Left ventricle myocardium superior (tissue), 1 donor: ENCODE measurements at regions not wholly inside any gene's neighbourhood (a gene's known extent, or its start where the extent isn't known, plus 50 kb on each side); places are given as distances from the start of the nearest gene placed in this dataset.
"Not testable (repeated sequence)": the region's sequence is repeated elsewhere in the genome, so short reads cannot be mapped to it uniquely, and the experiment has no call there.

Experiments
- ATAC-seq: fragments of 200-7000 bp; cut with Tn5 transposase; one replicate; pipeline ENCODE4 v1.9.1; 2020; ENCODE audit warnings: mild to moderate bottlenecking, moderate library complexity
- DNase-seq: peaks from one replicate; pipeline ENCODE4 v3.0.0-alpha.2; 2020
- intact Hi-C: fragments of 100-400 bp; cut with micrococcal nuclease; formaldehyde crosslinking; loops from one replicate; pipeline ENCODE4 v1.11.0; 2022
- donor health status: DM: no; HTN: yes; CAD: no; lungs with severe emphysema.

DNA sequence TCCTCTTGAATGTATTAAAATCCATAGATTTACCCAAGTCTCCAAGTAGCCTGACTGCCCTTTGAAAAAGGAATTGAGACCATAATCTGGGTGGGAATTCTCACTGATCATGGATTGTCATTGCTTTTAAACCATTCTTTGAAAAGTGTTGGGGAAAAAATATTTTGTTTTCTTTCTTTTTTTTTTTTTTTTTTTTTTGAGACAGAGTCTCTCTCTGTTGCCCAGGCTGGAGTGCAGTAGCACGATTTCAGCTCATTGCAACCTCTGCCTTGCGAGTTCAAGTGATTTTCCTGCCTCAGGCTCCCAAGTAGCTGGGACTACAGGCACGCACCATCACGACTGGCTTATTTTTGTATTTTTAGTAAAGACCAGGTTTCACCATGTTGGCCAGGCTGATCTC is 119.6 kb upstream of the PRSS16 start:
- intact Hi-C loops, ATAC-seq, DNase-seq: not testable (repeated sequence)

DNA sequence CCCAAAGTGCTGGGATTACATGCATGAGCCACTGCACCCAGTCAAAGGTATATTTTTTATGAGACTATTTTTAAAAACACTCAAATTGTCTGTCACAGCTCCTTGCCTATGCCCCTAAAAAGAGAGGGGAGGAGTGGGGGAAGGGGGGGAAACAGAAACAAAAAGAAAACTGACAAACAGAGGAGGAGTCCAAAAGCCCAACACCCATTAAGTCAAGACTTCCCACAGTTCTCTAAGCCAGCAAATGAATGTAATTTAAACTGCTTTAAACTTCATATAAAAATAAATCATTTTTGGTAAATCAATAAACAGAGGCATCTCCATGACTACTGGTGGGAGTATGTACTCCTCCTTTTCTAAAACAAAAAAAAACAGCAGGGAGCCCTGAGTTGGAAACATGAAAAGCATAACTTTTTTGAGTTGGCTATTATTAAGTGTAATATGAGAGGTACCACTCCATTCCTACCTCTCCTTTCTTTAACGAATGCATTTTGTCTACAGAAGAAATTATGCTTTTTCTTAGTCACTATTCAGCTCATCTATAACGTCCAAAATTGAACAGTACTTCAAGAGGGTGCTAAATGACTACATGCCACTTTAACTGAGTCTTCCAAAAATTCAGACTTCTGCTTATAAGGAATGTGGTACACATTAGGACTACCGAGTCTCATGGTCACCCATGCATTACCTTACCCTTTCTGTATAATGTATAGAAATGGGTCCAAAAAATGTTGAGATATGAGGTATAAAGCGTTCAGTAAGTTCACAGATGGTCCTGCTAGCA is 119.0 kb upstream of the PRSS16 start:
- intact Hi-C loops, result no loop called here
- DNase-seq (no peak), ATAC-seq (no peak)

DNA sequence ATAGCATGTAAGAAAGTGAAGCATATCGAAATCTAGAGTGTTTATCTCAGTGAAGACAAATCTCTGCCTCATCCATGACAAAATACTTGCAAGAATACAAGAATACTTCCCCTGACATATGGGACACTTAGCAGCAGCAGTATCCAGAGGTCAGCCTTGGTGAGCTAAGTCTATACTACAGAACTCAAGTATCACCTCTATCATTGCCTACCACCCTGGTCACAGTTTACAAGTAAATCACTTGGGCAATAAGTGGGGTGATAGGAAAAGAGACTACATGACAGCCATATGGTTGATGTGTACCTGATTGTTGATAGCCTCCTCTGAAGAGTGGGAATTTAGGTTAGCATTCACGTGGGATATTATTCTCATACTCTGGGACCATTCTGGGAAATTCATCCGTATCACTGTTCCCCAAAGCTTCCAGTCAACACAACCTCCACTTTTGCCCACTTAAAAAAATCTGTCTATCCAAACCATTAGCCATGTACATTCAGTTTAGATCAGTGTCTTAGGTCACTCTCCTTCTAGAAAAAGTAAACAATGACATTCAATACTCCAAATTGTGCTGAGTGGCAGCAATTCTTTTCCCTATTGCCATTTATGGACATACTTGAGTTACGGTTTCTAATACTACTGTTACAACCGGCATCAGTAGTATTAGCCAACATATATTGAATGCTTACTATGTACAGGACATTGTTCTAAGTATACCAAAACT is 118.2 kb upstream of the PRSS16 start:
- ATAC-seq, result no peak
- no peak for DNase-seq
- intact Hi-C loops, result no loop called here

DNA sequence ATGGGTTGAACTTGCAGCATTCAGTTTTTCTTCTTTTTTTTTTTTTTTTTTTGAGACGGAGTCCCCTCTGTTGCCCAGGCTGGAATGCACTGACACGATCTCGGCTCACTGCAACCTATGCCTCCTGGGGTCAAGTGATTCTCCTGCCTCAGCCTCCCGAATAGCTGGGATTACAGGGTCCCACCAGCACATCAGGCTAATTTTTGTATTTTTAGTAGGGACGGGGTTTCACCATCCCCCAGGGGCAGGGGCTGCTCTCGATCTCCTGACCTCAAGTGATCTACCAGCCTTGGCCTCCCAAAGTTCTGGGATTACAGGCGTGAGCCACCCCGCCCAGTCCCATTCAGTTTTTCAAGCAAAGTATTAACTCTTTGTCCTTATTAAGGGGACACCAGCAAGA is 117.6 kb upstream of the PRSS16 start:
- ATAC-seq, result no peak
- intact Hi-C loops, result no loop called here
- DNase-seq, result no peak

DNA sequence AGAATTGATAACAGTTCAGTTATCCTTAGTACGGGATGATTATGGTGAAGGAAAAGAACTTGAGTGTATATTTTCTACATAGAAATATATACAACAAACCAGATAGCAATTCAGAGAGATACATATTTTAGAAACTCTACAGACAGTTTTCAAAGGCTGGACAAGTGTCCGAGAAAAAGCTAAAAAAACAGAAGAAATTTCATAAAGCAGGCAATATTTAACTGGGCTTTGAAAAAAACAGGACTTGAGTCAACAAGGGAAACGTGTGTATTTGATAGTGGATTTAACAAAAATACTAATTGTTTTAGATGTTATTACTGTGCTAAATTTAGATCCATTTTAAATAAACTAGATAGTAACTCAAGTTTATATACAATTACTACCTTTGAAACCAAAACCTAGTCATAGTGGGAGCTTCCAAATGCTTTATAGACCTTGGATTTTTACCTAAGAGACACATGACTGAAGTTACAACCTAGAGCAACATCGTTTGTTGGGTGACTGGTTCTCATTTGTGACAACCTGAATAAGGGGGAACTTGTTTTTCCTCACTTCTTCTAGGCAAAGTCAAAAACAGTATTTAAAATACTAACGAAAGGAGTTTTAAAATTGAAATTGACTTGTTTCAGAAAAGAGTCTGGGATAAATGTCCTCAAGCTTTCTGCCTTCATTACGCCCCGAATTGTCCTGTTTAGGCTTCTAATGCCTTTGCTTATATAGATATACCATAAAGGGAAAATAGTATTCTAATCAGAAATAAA is 116.7 kb upstream of the PRSS16 start:
- intact Hi-C loops, result no loop called here
- no peak for ATAC-seq
- DNase-seq, result no peak

DNA sequence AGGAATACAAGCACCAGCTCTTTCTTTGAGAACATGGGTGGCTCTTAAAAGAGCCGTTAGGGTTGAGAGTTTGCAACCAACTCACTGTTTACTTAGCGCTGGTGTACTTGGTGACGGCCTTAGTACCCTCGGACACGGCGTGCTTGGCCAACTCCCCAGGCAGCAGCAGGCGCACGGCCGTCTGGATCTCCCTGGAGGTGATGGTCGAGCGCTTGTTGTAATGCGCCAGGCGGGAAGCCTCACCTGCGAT is 115.3 kb upstream of the PRSS16 start:
- peak; percentile 2 for ATAC-seq
- intact Hi-C loops, DNase-seq: not testable (repeated sequence)

DNA sequence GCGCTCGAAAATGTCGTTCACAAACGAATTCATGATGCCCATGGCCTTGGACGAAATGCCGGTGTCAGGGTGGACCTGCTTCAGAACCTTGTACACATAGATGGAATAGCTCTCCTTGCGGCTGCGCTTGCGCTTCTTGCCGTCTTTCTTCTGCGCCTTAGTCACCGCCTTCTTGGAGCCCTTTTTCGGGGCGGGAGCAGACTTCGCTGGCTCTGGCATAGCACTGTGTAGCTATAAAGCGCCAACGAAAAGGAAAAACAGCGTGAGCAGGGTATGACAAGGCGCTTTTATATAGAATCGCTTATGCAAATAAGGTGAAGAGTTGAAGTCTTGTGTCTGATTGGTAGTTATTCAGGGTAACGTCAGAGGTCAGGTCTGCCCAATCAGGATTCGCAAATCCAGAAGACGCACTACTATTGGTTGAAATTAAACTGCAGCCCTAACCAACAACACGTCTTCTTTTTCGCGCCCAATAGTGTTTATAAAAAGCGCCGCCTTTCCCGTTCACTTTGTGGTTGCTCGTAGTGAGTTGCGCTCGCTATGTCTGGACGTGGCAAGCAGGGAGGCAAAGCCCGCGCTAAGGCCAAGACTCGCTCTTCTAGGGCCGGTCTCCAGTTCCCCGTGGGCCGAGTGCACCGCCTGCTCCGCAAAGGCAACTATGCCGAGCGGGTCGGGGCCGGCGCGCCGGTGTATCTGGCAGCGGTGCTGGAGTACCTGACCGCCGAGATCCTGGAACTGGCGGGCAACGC is 114.8 kb upstream of the PRSS16 start:
- intact Hi-C loops, result no loop called here
- peak; percentile 82 for DNase-seq

DNA sequence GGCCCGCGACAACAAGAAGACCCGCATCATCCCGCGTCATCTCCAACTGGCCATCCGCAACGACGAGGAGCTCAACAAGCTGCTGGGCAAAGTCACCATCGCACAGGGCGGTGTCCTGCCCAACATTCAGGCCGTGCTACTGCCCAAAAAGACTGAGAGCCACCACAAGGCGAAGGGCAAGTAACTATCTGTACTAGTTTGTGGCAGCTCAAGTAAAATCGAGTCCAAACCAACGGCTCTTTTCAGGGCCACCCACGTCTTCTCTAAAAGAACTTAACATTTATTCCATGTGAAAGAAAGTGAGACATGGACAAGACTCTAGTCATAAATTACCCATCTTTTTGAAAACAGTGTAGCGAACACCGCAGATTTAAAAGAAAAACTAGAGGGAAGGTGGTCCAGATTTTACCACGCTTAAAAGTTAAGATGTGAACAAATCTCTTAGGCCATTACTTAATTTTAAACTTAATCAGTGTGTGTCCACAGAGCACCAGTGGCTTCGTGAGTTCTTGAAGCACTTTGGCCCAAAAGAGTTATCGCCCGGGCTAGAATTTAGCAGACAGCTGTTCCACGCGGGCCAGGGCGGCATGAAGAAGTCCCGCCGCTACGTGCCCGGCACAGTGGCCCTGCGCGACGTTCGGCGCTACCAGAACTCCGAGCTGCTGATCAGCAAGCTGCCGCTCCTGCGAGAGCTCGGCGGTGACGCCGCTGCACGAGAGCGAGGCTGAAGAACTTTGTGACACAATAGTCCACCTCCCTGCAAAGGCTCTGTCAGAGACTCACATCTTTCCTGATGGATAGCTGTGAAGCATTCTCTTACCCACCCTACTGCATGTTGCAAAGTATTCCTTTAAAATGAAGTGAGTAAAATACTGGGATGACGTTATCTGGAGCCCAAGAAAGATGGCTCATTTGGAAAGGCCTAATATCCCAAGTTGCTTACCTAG is 113.9 kb upstream of the PRSS16 start:
- intact Hi-C loops, result no loop called here

More for the DNA sequence above, 114.8 kb upstream of the PRSS16 start:
- ATAC-seq, result peak; percentile 95

DNA sequence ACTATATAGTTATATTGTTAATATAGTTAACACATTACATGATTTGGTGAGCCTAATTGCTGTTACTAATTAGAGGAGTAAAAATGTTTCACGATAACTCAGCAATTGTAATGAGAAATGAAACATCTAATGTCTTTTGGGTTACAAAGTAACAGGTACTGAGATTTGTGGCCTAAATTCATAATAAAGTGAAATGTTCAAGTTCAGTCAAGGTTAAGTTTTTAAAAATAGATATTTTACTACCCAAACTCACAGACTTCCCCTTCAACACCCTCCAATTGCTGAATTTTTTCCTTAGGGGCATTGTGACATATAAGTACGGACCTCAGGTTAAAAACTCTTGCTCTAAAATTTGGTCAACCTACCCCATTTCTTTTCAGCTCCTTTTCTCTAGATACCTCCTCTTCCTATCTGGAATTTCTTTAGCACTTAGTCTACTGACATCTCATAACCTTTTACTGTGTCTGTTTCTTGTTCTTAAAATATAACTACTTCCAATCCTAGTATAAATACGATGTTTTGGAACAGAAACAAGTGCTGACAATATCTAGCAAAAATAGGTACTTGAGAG is 112.3 kb upstream of the PRSS16 start:
- no peak for DNase-seq
- ATAC-seq, result no peak
- intact Hi-C loops, result no loop called here

More for the DNA sequence above, 113.9 kb upstream of the PRSS16 start:
- DNase-seq (peak; percentile 74), ATAC-seq (peak; percentile 20)

DNA sequence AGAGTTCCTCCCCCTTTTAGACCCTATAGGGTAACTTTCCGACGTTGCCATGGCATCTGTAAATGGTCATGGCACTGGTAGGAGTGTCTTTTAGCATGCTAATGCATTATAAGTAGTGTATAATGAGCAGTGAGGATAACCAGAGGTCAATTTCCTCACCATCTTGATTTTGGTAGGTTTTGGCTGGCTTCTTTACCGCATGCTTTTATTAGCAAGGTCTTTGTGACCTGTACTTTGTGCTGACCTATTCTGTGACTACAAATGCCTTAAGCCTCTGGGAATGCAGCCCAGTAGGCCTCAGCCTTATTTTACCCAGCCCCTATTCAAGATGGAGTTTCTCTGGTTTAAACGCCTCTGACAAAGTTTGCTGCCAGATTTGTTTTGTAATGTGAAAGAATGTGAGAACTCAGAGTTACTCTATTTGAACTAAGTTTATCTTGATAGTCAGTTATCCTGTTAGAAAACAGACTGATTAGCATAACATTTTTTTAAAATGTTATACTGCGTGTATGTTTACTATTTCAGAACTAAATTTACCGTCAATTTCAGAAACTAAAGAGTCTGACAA is 111.3 kb upstream of the PRSS16 start:
- intact Hi-C loops, result no loop called here
- ATAC-seq (no peak), DNase-seq (no peak)

DNA sequence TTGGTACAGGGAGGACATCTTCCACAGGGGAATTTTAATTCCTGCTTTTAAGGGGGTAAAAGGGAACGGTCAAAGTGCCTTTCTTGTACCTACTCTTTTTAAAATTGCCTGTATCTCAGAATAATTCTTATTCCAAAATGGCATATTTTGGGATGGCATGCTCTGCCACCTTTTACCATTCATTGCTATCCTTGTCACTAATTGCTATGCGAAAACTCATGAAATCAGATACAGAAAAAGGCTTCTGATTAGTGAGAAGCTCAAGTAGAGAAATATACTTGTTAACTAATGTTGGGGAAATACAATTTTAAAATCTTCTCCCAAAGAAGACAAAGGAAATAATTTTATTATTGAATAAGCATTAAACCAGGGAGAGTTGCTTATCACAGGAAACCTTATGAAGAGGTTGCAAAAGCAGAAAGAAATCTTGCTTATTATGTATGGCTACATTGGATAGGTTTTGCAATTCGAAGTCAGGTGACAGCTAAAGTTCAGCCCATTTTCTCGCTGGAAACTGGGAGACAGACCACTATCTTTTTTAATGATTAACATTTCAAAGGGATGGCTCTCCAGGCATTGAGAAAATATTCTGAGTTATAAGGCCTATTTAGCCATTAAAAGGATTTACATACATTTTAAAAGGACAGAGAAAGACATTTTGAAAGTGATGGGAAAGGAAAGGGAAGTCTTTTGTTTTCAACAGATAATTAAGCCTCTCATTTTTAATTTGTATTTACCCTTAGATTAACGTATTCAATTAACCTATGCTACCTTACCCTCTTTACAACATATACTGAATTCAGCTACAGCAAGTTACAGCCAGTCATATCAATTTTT is 110.3 kb upstream of the PRSS16 start:
- ATAC-seq (no peak), DNase-seq (no peak)
- intact Hi-C loops, result no loop called here

DNA sequence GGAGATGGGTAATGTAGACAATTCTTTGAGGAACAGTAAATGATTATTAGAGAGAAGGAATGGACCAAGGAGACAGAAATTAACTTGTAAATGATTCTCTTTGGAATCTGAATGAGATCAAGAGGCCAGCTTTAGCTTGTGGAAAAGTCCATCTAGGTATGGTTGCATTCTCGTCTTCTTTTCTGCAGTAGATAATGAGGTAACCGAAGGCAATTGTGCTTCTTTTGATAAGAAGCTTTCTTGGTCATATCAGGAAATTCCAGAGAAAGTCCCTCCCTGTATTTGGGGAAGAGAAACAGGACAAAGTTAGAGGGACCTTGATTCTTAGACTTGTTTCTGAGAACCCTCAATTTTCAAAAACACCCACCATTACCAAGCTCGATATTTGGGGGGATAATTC is 109.1 kb upstream of the PRSS16 start:
- ATAC-seq (no peak), DNase-seq (no peak)
- intact Hi-C loops, result no loop called here

DNA sequence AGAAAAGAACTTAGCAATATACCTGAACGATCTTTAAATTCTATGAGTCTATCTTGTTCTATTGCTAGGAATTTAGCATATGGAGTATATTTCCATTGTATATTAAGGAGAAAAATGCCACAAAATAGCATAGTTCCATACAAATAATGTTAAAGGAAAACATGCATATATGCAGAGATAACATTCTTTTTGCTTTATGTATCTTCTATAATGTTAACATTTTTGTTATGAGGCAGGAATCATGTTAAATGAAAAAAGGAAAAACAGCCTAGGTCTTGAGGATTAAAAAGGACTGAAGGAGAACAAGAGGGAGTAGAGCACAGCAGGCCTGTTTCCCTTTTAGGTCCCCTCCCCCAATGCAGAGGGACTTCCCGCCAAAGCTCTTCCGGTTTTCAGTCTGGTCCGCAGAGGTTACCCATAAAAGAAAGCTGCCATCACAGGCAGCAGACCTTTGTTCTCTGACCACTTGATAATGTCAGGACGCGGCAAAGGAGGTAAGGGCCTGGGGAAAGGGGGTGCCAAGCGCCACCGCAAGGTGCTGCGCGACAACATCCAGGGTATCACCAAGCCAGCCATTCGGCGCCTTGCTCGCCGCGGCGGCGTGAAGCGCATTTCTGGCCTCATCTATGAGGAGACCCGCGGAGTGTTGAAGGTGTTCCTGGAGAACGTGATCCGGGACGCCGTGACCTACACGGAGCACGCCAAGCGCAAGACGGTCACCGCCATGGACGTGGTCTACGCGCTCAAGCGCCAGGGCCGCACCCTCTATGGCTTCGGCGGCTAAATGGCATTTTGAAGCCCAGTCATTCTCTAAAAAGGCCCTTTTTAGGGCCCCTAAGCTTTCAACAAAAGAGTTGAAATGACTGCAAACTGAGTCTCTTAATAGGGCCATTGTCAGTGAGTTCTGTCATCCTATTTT is 108.4 kb upstream of the PRSS16 start:
- DNase-seq (peak; percentile 45), ATAC-seq (peak; percentile 92)
- intact Hi-C loops, result no loop called here

DNA sequence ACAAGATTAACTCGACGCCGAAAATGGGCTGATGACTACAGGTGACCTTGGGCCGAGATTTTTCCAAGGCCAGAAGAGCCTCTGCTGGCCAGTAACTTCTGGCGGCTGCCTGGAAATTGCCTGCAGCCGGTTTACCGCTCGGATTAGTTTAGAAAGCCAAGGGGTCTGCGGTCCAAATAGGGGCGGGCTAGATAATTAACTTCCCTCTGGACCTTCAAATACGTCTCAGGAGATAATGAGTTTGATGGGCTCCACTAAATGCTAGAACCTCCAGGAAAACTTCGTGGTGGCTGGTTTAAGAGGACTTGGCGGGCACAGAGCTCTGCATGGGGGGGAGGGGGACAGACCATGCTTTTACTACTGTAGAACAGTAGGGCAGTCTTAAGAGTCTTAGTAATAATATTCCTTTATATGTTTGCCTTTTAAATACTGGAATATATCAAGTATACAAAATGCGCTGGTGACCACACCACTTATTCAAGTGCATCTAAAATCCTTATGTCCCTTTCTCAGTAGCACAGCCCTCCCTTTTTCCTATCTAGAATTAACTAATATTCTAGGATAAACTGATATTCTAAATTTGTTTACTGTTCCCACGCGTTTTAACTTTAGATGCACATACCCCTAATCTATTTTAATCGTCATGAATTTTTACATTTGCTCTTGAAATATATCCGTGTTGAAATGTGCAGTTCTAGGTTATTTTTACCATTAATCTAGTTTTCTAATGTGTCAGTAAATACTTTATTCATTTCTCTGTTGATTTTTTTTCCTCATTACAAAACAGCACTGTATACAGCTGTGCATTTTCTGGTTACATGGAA is 107.5 kb upstream of the PRSS16 start:
- no peak for DNase-seq
- intact Hi-C loops, result no loop called here
- ATAC-seq, result peak; percentile 59

DNA sequence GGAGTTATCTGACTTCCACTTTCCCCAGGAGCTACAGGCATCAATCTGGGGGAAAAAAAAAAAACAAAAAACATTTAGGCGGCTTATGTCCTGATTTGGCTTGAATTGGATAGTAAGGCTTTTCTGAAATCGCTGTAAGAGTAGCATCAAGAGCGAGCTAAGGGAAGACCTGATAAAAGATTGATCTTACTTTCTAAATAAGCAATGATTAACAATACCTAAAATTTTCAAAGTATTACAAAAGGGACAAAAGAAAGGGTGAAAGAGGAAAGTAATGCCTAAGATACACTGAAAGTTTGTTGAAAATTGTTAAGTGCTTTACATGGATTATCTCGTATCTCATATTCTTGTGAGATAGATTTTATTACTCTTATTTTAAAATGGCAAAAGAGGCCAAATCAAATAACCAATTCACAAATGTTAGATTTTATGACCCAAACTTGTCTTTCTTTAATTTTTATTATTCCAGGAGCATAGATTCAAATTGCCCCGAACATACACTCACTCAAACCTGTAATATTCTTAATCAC is 106.4 kb upstream of the PRSS16 start:
- intact Hi-C loops, result no loop called here
- ATAC-seq (no peak), DNase-seq (no peak)
